GM21447 (cell line): ENCODE measurements at regions not wholly inside any gene's neighbourhood (a gene's known extent, or its start where the extent isn't known, plus 50 kb on each side); places are given as distances from the start of the nearest gene placed in this dataset.
A peak's percentile ranks its signal among the peaks of the same experiment; 100 is the strongest.
"Not testable (repeated sequence)": the region's sequence is repeated elsewhere in the genome, so short reads cannot be mapped to it uniquely, and the experiment has no call there.

Experiments
- ATAC-seq: cut with Tn5 transposase; IDR thresholded peaks from one replicate; pipeline ENCODE4 v1.9.1; 2021; ENCODE audit not compliant: unreplicated experiment

DNA sequence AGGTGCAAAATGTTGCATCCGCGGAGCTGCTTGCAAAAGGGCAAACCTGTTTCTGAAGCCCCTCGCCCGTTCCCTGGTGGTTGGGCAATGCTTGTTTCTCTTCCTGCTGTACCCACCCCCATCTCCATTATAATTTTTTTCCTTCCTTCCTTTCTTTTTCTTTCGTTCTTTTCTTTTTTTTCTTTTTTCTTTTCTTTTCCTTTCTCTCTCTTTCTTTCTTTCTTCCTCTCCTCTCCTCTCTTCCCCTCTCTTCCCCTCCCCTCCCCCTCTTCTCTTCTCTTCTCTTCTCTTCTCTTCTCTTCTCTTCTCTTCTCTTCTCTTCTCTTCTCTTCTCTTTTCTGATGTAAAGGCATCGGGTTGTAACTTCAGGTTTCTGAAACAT is 278.2 kb downstream of the GATA3 start:
- ATAC-seq: no peak

- ATAC-seq: no peak
These were observed 280.1 kb downstream of the GATA3 start for GRCh38 chr10:8334631-8335030.

DNA sequence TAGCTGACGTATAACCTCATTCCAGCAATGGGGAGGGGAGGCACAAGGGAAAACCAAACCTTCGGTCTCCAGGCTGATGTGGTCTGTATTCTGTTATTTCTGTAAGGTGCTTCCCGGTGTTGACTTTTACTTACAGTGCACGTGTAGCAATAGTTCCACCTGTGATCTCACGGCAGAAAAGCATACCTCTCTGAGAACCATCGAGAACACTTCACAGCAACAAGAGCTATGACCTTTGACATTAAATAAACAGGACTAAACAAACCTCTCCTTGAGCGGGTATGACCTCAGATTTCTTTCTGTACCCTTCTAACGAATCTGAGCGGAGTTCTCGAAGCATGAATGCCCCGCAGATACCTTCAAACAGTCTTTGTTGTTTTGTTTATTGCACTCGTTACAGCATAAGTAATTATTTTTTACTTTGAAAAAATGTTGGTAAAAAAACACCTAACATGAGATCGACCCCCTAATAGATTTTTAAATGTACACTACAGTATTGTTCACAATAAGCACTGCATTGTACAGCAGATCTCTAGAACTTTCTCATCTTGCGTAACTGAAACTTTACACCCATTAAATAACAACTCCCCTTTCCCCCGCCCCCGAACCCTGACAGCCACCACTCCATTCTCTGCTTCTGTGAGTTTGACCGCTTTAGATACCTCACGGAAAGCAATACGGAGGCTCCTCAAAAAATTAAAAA is 282.3 kb downstream of the GATA3 start:
- no peak for ATAC-seq

GRCh38 chr10:8337332-8337651 is 282.8 kb downstream of the GATA3 start:
- no peak for ATAC-seq

GRCh38 chr10:8338177-8338766 is 283.8 kb downstream of the GATA3 start:
- no peak for ATAC-seq

DNA sequence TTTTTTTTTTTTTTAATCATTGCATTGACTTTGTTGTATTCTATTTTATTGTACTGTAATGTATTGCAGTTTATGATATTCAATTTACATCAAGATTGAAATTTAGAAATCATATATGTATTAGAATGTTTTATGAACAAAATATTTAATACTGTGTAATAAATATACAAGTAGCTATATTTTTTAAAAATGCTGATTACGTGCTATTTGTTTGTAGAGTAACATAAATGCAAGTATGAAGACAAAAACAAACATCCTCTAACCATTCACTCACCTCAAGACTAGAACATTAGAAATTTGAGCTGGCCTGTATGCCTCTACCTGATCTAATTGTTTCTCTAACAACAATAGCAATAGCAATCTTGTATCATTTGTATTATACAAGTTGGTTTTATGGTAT is 290.3 kb downstream of the GATA3 start:
- ATAC-seq: no peak

GRCh38 chr10:8346861-8347260 is 292.4 kb downstream of the GATA3 start:
- no peak for ATAC-seq

DNA sequence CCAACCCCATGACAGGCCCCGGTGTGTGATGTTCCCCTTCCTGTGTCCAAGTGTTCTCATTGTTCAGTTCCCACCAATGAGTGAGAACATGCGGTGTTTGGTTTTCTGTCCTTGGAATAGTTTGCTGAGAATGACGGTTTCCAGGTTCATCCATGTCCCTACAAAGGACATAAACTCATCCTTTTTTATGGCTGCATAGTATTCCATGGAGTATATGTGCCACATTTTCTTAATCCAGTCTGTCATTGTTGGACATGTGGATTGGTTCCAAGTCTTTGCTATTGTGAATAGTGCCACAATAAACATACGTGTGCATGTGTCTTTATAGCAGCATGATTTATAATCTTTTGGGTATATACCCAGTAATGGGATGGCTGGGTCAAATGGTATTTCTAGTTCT is 293.1 kb downstream of the GATA3 start:
- not testable (repeated sequence) for ATAC-seq

DNA sequence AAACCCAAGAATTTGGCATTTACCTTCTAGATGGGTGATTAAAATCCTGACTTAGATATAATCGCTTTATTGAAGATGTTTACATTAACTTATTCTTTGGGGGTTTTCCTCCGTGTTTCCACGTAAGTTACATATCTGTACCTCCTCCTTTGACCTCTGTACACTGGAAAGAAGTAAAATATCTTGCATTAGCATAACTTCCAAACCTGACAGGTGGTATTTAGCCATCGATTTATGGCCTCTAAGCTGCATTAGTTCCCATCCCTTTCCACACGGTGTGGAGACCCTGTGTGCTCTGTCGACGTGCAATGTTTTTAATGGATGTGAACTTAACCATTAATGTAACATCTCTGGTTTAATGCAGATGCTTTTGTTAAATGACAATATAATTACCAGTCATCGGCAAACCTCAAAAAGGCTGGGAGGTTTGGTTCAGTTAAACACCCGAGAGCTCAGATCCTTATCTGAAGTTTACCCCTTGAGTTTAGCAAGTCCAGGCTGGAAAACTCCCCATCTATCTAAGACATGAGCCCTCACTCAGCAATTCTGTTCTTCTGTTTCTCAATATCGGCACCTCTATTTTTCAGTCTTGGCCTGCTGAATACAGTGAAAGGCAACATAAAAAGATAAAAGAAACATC is 295.2 kb downstream of the GATA3 start:
- no peak for ATAC-seq

DNA sequence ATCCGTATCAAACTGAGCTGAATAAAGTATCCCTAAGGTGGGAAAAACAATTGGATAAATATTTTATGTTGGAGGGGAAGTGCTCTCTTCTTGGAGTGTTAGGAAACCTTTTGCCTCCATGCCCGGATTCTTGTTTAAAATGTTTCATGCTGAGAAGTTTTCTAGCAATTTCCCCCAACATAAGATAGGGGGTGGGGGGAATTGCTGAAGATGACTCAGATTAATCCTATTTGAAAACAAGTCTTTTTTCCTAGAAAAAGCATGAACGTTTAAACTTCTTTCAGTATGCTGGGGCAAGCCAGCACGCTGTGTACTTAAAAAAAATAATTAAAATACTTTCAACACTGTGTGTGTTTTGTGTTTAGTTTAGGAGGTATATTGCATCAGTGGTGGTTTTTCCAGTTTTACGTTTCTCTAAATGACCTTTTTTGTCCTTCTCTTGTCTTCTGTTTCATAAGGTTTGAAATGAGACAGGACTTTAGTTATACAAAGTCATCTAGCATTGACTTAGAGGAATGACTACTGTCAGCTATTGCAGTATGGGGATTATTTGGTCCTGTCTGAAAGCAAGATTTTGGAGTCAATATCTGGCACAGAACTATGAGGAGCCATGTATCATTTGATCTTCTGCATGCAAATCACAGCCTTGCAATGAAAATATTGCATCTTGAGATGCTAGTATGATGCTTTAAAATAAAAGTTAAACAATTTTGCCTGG is 295.9 kb downstream of the GATA3 start:
- no peak for ATAC-seq

DNA sequence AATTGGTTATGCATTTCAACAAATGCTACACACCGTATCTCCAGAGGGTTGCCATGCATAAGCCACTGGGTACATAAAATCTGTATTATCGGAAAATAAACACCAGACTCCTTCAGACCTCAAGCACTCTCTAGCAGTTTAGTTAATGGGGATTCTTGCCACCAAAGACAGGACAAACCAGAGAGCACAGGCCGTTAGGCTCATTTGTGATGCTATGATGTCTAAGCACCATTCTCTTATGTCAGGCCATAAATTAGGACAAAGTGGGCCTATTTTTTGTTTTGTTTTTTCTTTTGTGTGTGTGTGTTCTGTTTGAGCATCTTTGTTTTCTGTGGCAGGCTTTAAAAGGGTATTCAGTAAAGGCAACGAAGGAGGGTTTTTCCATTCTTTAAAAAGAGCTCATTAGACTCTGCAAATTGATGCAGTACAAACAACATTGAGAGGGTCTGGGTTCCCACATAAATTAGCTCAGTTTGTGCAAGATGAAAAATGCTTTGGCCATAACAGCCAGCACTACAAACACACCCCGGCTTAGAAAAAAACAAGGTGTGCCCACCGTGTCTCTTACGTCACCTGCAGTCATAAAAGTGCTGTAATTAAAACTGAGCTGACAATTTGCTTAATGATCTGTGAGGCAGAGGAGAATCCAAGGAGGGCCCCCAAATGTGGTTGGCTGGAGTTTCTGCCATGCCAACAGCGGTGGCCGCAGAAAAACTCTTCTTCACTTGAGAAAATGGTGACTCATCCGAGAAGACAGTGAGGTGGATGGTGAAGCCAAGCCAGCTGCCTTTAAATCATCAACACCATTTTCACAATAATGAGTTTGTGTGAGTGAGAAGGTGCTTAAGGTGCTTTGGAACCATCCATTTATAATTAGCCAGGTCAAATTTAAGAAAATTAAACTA is 297.9 kb downstream of the GATA3 start:
- no peak for ATAC-seq

DNA sequence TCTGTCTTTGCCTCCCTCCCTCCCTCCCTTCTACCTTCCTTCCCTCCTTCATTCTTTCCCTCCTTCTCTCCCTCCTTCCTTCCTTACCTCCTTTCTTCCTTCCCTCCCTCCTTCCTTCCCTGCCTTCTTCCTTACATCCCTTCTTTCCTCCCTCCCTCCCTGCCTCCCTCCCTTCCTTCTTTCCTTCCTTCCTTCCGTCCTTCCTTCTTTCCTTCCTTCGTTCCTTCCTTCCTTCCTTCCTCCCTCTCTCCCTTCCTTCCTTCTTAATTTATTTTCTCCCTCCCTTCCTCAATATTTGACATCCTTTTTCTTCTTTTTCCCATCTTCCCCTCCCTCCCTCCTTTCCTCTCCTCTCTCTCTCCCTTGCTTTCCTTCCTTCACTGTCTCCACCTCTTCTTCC is 301.8 kb downstream of the GATA3 start:
- ATAC-seq: no peak

GRCh38 chr10:8359467-8359866 is 305.0 kb downstream of the GATA3 start:
- ATAC-seq: no peak

DNA sequence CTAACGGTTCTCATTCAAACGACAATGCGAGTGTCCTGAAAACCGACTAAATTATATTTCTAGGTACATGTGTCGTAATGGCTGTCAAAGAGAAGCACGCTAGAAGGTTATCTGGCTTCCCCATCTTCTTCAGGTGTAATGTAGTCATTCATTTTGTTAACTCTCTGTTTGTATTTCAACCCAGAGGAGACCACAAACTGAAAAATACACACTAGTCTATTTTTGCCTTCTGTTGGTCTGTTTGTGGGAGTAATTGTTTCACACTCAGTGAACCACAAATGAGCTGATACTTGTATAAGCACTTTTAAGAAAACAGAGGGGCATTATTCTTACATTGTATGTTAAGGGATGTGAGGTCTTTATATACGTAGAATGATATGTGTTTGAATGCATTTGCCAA is 305.9 kb downstream of the GATA3 start:
- no peak for ATAC-seq

- ATAC-seq: no peak
These were observed 306.5 kb downstream of the GATA3 start for GRCh38 chr10:8360814-8361509.

GRCh38 chr10:8361510-8361844 is 307.0 kb downstream of the GATA3 start:
- no peak for ATAC-seq

DNA sequence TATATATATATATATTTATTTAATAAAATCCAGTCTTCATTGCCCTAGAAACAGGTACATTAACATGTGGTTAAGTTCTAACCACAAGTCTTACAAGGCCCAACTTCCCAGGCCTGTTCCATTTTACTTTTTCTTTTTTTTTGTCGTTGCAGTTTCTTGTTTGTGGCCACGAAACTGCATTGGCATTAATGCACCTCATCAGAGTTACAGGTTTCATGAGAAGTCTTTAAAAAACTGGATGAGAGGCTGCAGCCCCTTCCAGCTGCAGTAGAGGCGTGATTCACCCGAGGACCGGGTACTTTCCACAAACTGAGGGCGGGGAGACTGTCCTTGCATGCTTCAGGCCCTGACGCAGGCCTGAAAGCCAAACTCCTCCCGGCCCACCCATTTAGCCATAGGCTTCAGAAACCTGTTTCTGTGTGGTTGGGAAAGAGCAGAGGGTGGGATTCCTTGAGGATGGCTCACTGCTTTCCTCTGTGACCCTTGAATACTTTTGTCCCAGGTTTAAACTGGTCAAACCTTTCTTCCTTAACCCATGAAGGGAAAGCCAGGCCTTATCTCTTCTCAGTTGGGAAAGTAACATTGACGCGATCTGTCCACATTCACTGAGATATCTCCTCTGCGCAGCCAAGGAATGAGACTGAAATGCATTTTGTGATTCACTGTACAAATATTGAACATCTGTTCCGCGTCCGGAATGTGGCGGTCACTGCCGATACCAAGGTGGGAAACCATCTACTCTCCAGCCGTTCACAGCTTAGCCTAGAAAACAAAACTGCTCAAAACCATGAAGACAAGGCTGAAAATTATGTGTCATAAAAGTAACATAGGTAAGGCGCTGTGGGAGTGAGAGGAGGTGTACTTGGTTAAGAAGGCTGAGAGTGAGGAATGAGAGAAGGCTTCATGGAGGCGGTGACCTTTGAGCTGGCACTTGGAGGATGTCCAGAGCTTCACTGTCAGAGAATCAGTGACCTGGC is 311.7 kb downstream of the GATA3 start:
- ATAC-seq: no peak

DNA sequence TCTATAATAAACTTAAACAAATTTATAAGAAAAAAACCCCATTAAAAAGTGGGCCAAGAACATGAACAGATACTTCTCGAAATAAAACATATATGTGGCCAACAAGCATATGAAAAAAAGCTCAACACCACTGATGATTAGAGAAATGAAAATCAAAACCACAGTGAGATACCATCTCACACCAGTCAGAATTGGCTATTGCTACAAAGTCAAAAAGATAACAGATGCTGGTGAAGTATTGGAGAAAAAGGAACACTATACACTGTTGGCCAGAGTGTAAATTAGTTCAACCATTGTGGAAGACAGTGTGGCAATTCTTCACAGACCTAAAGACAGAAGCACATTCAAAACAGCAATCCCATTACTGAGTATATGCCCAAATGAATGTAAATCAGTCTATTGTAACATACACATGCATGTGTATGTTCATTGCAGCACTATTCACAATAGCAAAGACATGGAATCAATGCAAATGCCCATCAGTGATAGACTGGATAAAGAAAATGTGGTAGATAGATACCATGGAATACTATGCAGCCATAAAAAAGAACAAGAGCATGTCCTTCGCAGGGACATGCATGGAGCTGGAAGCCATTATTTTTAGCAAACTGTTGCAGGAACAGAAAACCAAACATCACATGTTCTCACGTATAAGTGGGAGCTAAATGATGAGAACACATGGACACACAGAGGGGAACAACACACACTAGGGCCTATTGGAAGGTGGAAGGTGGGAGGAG is 313.4 kb downstream of the GATA3 start:
- not testable (repeated sequence) for ATAC-seq

- ATAC-seq: peak; percentile 72
These were observed 315.2 kb downstream of the GATA3 start for GRCh38 chr10:8369666-8370065.
